ENCODE measurements at regions not wholly inside any gene's neighbourhood (a gene's known extent, or its start where the extent isn't known, plus 50 kb on each side); places are given as distances from the start of the nearest gene placed in this dataset.

DNA sequence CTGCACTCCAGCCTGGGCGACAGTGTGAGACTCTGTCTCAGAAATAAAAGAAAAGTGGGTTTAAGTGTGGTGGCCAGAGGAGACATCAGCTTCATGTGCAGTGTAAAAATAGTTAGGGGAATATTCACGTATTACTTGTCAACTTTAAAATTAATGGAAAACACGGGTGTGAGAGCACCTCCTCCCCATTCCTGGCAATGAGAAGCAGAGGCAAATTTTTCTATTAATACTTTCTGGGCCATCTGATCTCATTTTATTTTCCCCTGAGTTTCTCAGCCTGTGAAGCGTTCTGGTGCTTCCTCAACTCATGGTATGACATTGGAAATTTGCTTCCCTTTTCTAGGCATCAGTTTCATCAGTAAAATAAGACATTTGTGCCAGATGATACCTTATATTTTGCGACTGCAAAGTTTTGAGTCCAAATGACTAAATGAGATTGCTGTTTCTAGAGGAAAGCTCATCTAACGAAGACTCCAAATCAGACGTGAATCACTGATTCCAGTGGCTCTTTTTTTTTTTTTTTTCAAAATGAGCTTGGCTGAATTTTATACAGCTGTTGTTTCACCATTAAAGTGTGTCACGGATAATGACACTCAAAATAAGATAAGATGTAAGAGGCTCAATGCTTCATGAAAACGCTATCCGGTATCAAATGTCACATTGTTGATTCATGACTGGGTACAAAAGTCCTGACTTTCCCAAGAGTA, 104.6 kb downstream of the MSX2 start:
- no peak overlapping the region for H3K4me3 ChIP-seq
- H3K27me3 ChIP-seq = no peaks in the 10 kb centered on the region
- peaks cover 16% of the 10 kb centered on the region for H3K4me1 ChIP-seq
- no peaks in the 10 kb centered on the region; the same call in 1 of the 2 replicates for H3K9me3 ChIP-seq (replicated peaks)
- peak in 1 of 2 experiments; percentile 70 for DNase-seq
- H3K27ac ChIP-seq = peak overlapping the region; percentile 67
- no peaks in the 10 kb centered on the region for H3K36me3 ChIP-seq

DNA sequence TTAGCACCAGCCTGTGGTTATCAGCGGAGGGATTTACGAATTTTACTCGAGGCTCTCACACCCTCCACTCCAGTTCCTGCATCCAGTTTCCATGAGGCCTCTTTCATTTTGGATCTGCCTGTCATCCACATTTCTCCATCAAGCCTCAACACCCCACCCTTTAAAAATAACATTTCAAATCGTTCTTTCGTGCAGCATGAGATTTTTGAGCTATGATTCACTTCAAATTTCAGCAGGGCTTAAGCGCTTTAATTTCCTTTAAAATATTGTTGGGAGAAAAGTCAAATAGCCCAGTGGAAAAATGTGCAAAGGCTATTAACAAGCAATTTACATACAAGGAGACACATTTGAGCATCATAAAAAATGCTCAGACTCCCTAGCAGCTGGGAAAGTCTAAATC, 103.2 kb downstream of the MSX2 start:
- Histone ChIP-seq H3K27ac (no peak overlapping the region), H3K4me1 (peaks cover 12% of the 10 kb centered on the region), H3K4me3 (no peak overlapping the region), H3K36me3 (no peaks in the 10 kb centered on the region), H3K27me3 (no peaks in the 10 kb centered on the region), H3K9me3 (replicated peaks) (no peaks in the 10 kb centered on the region; the same call in 1 of the 2 replicates)
- no peak for DNase-seq

DNA sequence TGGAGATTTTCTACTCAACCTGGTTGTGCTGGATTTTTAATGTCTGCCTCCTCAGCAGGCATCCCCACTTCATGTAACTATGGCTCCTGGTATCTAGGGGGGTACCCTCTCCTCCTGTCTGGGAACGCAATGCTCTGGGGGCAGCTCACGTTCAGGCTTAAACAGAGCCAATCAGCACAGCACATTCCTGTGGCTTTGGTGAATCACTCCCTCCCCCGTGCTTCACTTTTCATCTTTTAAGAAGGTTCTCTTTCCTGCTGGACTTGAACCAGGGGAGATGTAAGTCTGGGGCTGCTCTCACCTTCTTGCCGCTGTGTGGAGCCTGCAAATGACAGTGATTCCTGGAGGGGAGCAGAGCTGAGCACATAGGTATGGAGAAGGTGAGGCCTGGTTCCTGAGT, 101.2 kb downstream of the MSX2 start:
- Histone ChIP-seq H3K9me3 (replicated peaks) (no peaks in the 10 kb centered on the region; the same call in 1 of the 2 replicates), H3K4me1 (peaks cover 12% of the 10 kb centered on the region), H3K27me3 (no peaks in the 10 kb centered on the region), H3K4me3 (no peak overlapping the region), H3K36me3 (no peaks in the 10 kb centered on the region), H3K27ac (no peak overlapping the region)
- DNase-seq = no peak

DNA sequence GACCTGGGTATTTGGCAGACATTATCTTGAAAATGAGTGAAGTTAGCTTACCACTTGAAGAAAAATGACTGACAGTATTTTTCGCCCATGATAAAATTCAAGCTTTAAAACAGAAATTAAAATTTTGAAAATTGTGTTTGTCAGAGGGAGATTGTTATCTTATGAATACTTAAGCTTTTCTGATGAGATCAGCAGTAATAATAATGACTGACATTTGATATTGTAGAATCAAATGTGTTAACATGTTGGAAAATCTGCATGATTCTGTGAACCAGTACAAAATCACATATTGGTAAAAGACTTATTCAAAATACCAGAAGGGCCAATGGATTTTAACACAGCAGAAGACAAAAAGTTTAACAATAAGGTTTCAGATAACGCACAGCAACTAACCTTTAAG, 94.0 kb downstream of the MSX2 start:
- DNase-seq = no peak
- Histone ChIP-seq H3K4me3 (no peak overlapping the region), H3K4me1 (no peaks in the 10 kb centered on the region), H3K36me3 (peaks cover 2% of the 10 kb centered on the region; the same call in 1 of the 2 replicates), H3K9me3 (replicated peaks) (no peaks in the 10 kb centered on the region; the same call in none of the 2 replicates), H3K27me3 (no peaks in the 10 kb centered on the region), H3K27ac (no peak overlapping the region)

DNA sequence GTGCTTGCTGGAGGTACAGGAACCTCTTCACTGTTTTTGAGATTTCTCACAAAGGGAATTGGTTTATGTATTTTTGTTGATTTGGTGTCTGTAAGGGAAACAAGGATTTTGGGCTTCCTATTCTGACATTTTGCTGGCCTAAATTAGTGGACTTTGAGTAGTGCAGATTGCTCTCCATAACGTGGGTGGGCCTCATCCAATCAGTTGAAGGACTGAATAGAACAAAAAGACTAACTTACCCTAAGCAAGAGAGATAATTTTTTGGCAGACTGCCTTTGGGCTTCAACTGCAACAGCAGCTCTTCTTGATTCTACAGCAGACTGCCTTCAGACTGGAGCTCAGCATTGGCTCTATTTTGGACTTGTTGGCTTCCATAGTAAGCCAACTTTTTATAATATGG, 93.2 kb downstream of the MSX2 start:
- no peaks in the 10 kb centered on the region for H3K4me1 ChIP-seq
- H3K9me3 ChIP-seq (replicated peaks) = no peaks in the 10 kb centered on the region; the same call in none of the 2 replicates
- H3K36me3 ChIP-seq = peaks cover 2% of the 10 kb centered on the region; the same call in 1 of the 2 replicates
- no peak overlapping the region for H3K27ac ChIP-seq
- no peak for DNase-seq
- H3K4me3 ChIP-seq = no peak overlapping the region
- no peaks in the 10 kb centered on the region for H3K27me3 ChIP-seq

DNA sequence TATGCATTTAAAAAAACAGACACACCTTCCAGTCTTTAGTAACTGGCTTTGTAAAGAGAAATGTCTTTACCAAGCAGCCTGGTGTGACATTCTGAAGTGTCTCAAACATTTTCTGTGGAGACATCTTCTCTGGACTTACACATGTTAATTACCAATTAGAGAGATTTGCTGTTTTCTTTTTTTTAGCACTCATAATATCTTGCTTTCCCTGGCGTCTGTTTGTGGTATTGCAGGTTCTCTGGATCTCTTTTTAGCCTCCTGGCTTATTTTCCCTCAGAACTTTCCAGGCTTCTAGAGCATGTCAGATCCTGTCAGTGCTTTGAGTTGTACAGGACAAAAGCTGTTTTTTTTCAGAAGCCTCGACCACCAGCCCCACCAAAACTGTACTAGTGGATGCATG, 92.5 kb downstream of the MSX2 start:
- DNase-seq = no peak
- H3K27me3 ChIP-seq = no peaks in the 10 kb centered on the region
- H3K9me3 ChIP-seq (replicated peaks) = no peaks in the 10 kb centered on the region; the same call in none of the 2 replicates
- no peaks in the 10 kb centered on the region for H3K4me1 ChIP-seq
- H3K27ac ChIP-seq = no peak overlapping the region
- H3K36me3 ChIP-seq = peaks cover 2% of the 10 kb centered on the region; the same call in 1 of the 2 replicates
- no peak overlapping the region for H3K4me3 ChIP-seq

DNA sequence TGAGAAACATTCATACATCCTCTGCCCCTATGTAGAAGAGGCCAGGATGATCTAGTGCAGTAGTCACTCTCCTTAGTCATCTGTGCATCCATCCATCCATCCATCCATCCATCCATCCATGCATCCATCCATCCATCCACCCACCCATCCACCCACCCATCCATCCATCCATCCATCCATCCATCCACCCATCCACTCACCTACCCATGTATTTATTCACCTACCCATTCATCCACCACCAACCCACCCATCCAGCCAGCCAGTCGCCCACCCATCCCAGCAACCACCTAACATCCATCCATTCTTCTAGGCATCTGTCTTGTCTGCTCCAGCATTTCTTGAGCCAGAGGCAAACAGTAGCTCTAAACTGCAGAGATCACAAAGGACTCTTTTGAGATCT, 87.1 kb downstream of the MSX2 start:
- Histone ChIP-seq H3K4me1 (no peaks in the 10 kb centered on the region), H3K4me3 (no peak overlapping the region), H3K27ac (no peak overlapping the region), H3K36me3 (no peaks in the 10 kb centered on the region), H3K27me3 (no peaks in the 10 kb centered on the region), H3K9me3 (replicated peaks) (no peaks in the 10 kb centered on the region; the same call in 1 of the 2 replicates)
- no peak for DNase-seq

DNA sequence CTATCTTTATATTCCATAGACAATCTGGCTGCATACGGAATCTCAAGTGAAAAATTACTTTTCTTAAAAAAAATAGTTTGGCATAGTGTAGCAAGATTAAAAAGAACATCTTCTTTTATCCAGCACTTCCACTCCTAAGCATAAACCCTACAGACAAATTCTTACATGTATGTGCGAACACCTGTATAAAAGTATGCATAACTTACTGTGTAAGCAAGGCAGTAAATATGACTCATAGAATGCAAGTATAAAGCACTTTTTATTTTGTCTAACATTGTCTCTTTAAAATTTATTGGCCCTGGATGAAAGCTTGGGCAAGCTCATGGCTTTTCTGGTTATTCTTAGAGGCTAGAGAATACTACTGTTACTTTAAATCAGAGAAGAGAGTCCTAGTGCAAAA, 86.4 kb downstream of the MSX2 start:
- Histone ChIP-seq H3K27ac (no peak overlapping the region), H3K4me3 (no peak overlapping the region), H3K4me1 (no peaks in the 10 kb centered on the region), H3K27me3 (no peaks in the 10 kb centered on the region), H3K9me3 (replicated peaks) (no peaks in the 10 kb centered on the region; the same call in 1 of the 2 replicates), H3K36me3 (no peaks in the 10 kb centered on the region)
- DNase-seq = no peak

DNA sequence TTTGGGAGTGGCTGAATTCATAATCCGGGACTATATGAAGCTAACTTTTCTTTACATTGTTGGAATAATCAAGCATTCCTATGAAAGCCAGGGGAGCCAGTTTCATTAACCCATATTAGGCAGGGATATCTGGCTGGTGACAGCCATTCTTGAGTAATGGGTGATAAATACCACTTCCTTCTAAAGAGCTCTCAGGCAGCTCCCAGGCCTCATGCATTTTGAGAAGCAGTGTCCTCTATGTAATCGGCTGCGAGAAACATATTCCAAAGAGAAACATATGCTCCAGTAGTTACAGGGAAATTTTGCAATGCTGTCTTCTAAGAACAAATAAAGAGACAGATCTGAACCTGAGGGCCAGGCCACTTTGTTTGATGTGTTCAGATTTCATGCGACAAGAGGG, 83.1 kb downstream of the MSX2 start:
- H3K4me1 ChIP-seq = no peaks in the 10 kb centered on the region
- no peaks in the 10 kb centered on the region for H3K27me3 ChIP-seq
- no peak overlapping the region for H3K27ac ChIP-seq
- no peak overlapping the region for H3K4me3 ChIP-seq
- no peaks in the 10 kb centered on the region for H3K9me3 ChIP-seq (replicated peaks)
- no peak for DNase-seq
- no peaks in the 10 kb centered on the region for H3K36me3 ChIP-seq

DNA sequence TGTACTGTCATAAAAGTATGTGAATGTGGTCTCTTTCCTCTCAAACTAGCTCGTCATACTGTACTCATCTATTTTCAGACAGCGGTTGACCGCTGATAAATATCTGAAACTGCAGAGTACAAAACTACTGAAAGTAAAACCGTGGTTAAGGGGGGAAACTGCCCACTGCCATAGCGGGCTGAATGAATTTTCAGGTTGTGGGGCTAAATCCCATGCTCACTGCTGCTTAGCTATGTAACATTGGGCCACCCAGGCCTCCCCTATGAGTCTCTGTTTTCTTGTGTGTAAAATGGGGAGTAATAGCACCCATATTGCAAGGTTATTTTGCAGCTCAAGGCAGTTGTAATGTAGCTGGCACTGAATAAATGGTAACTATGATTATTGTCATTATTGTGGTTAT, 82.3 kb downstream of the MSX2 start:
- no peaks in the 10 kb centered on the region for H3K27me3 ChIP-seq
- H3K4me3 ChIP-seq = no peak overlapping the region
- H3K27ac ChIP-seq = no peak overlapping the region
- DNase-seq = no peak
- H3K4me1 ChIP-seq = no peaks in the 10 kb centered on the region
- H3K36me3 ChIP-seq = no peaks in the 10 kb centered on the region
- H3K9me3 ChIP-seq (replicated peaks) = no peaks in the 10 kb centered on the region

DNA sequence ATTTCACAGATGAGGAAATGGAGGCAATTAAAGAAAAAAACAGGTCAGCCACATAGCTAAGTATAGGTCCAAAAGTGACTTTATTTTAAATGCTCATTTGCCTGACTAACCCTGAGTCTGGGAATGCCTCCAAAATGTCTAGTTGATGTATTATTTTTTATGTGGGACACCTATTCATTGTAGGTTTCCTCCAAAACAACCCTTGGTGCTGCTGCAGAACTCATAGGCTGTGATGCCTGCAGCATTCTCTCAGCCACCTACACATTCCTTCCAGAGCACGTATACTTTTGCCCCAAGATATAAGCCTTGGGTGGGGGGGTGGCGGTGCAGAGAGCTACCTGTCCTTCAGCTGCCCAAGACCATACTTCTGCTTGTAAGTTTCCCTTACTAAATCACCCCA, 77.4 kb downstream of the MSX2 start:
- Histone ChIP-seq H3K4me3 (no peak overlapping the region), H3K9me3 (replicated peaks) (0 out of 2 replicates have a peak, but pooled peaks cover 3% of the 10 kb centered on the region), H3K27ac (no peak overlapping the region), H3K36me3 (no peaks in the 10 kb centered on the region), H3K4me1 (peaks cover 15% of the 10 kb centered on the region), H3K27me3 (no peaks in the 10 kb centered on the region)
- no peak for DNase-seq

DNA sequence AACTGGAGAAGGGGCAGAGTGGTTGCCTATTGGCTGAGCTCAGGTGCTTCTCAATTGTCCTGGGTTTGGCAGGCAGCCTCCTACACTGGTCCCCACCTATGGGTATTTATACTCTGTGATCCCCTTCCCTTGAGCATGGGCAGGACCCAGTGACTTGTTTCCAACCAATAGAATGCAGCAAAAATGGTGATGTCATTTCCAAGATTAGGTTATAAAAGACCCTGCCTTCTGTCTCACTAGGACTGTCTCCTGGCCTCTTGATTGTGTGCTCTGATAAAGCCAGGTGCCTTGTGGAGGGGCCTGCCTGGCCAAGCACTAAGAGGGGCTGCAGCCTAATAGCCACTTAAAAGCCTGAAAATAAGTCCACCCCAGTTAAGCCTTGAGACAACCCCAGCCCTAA, 76.1 kb downstream of the MSX2 start:
- Histone ChIP-seq H3K4me1 (peaks cover 20% of the 10 kb centered on the region), H3K4me3 (no peak overlapping the region), H3K9me3 (replicated peaks) (0 out of 2 replicates have a peak, but pooled peaks cover 3% of the 10 kb centered on the region), H3K36me3 (no peaks in the 10 kb centered on the region), H3K27ac (no peak overlapping the region), H3K27me3 (no peaks in the 10 kb centered on the region)
- no peak for DNase-seq

DNA sequence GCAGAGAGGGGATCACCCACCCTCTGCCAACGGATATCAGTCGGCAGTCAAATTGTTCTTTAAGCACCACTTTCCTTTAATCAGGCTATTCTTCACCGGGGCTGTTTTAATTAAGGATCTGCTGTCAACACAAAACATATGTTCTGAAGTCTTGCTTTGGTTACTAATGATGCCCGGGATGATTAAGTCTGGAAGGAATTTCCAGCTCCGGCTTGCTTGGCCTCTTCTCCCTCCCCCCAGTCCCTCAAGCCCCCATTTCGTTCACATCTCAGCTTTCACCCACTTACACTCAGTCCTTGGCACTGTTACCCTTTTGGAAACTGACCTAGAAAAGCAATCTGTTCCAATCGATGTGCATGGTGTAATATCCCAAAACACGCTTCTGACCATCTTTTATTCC, 74.7 kb downstream of the MSX2 start:
- H3K4me3 ChIP-seq = no peak overlapping the region
- no peaks in the 10 kb centered on the region for H3K27me3 ChIP-seq
- no peaks in the 10 kb centered on the region for H3K36me3 ChIP-seq
- H3K9me3 ChIP-seq (replicated peaks) = 0 out of 2 replicates have a peak, but pooled peaks cover 3% of the 10 kb centered on the region
- H3K4me1 ChIP-seq = peaks cover 28% of the 10 kb centered on the region
- H3K27ac ChIP-seq = peak overlapping the region; percentile 81
- DNase-seq = peak; percentile 6 to 35

DNA sequence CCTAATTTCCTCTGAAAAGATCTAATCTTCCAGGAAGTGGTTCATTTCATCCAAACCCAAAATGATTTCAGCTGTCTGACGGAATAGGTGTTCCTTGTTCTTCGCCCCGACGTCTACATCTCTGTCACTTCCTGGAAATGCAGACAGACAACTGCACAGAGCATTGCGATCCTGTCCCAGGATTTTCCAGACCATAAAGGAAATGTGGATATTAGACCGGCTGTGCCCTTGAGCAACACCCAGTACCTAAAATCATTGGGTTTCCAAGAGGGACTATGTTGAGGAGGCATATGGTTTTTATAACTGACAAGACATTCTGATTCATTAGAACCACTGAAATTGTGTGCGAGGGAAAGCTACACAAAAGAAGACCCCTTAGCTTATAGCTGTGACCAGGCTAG, 74.2 kb downstream of the MSX2 start:
- Histone ChIP-seq H3K27ac (peak overlapping the region; percentile 81), H3K4me1 (peaks cover 29% of the 10 kb centered on the region)
- DNase-seq = peak; percentile 46 to 77

DNA sequence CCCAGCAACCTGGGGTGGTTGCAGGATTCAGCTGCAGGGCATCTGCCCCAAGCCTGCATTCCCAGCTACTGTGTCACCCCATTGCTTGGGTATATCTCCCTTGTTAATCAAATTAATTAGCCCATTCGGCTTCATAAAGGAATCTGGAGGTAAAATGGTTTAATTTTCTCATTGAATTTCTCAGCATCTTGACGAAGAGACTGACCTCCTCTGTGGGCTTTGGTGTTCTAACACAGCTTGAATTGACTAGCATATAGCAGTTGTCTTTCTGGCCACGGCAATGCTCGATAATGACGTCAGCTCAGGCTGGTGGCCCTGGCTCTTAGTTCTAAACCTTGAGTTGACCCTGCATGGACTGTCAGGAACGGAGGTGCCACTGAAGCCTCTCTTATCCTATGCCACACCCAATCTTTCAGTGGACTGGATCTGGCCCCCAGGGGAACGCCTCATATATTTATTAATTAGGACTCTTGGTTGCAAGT, 72.4 kb downstream of the MSX2 start:
- H3K4me1 ChIP-seq = peaks cover 32% of the 10 kb centered on the region
- no peak overlapping the region for H3K4me3 ChIP-seq
- DNase-seq = no peak
- no peaks in the 10 kb centered on the region for H3K27me3 ChIP-seq
- H3K27ac ChIP-seq = no peak overlapping the region
- H3K36me3 ChIP-seq = no peaks in the 10 kb centered on the region
- H3K9me3 ChIP-seq (replicated peaks) = 0 out of 2 replicates have a peak, but pooled peaks cover 3% of the 10 kb centered on the region

More for the DNA sequence above, 74.2 kb downstream of the MSX2 start:
- no peaks in the 10 kb centered on the region for H3K27me3 ChIP-seq
- H3K4me3 ChIP-seq = peak overlapping the region; percentile 19
- 0 out of 2 replicates have a peak, but pooled peaks cover 3% of the 10 kb centered on the region for H3K9me3 ChIP-seq (replicated peaks)
- no peaks in the 10 kb centered on the region for H3K36me3 ChIP-seq

Data from SJCRH30 (cell line).